ENCODE measurements at regions not wholly inside any gene's neighbourhood (a gene's known extent, or its start where the extent isn't known, plus 50 kb on each side); places are given as distances from the start of the nearest gene placed in this dataset.

GRCh38 chr13:44690376-44690775 is 114.2 kb upstream of the TSC22D1 start:
- H3K4me3 ChIP-seq (replicated peaks in 1 of 2; ENCODE audit: low read depth in 1 of 2, low read length in 2 of 2) = no peak overlapping the region
- H3K9me3 ChIP-seq (ENCODE audit: control insufficient read depth in 1 of 2, insufficient read depth in 1 of 2, low read depth in 1 of 2, low read length in 2 of 2) = no peaks in the 10 kb centered on the region
- intact Hi-C loops (cut with micrococcal nuclease) = no loop called here
- CTCF ChIA-PET = interaction anchor here (0.6 kb wide), 1 partner anchor 207 kb away, joined by 3 read pairs; no protein-coding TSS in a partner anchor
- no peak overlapping the region for H3K27ac ChIP-seq (ENCODE audit: low read depth, low read length)
- H3K4me2 ChIP-seq (ENCODE audit: low read length) = no peak overlapping the region
- no peaks in the 10 kb centered on the region for H4K20me1 ChIP-seq (ENCODE audit: insufficient read depth)
- no peaks in the 10 kb centered on the region for H3K4me1 ChIP-seq (ENCODE audit: control insufficient read depth in 1 of 2, insufficient read depth in 2 of 2, low read length in 2 of 2)
- DNase-seq (ENCODE audit: low read depth, low spot score) = no peak
- H3K9ac ChIP-seq (ENCODE audit: low read length) = no peak overlapping the region
- H3K36me3 ChIP-seq (ENCODE audit: control insufficient read depth in 1 of 2, insufficient read depth in 2 of 2, low read length in 2 of 2) = no peaks in the 10 kb centered on the region
- no peaks in the 10 kb centered on the region for H3K27me3 ChIP-seq (ENCODE audit: insufficient read depth, low read length)
- RAD21 ChIA-PET (ENCODE audit: low non-redundant PET in 1 of 2, low total read pairs in 2 of 2, uncharacterized antibody in 2 of 2, unreplicated experiment in 2 of 2) = no interaction called here
- POLR2A ChIA-PET = interaction anchor here (1.5 kb wide), 1 partner anchor 126 kb away, joined by 4 read pairs; no protein-coding TSS in a partner anchor
- H3K79me2 ChIP-seq (ENCODE audit: insufficient read depth, low read length) = no peaks in the 10 kb centered on the region
- no peaks in the 10 kb centered on the region for H3K9me2 ChIP-seq (ENCODE audit: insufficient read depth)
- no TSS peak for BruUV-seq (replicated peaks)
- TF ChIP-seq CTCF (IDR thresholded peaks at IDR 0.05 in 2 of 3, conservative IDR thresholded peaks at IDR 0.05 in 1 of 3; ENCODE audit: borderline replicate concordance in 1 of 3, insufficient read depth in 1 of 3, low read depth in 2 of 3, low read length in 2 of 3) (no peak), EGR1 (IDR thresholded peaks at IDR 0.05; ENCODE audit: low read depth) (no peak), SIN3A (IDR thresholded peaks at IDR 0.05; ENCODE audit: low read depth) (no peak), SRF (IDR thresholded peaks at IDR 0.05; ENCODE audit: low read depth) (no peak), ATF3 (IDR thresholded peaks at IDR 0.05) (no peak), ELF1 (IDR thresholded peaks at IDR 0.05; ENCODE audit: borderline replicate concordance, low read depth) (no peak), ZFX (IDR thresholded peaks at IDR 0.05) (no peak), TCF7L2 (IDR thresholded peaks at IDR 0.05; ENCODE audit: borderline replicate concordance, extremely low read depth, insufficient read depth, insufficient read length) (no peak), SP1 (IDR thresholded peaks at IDR 0.05; ENCODE audit: low read depth) (no peak)
- ATAC-seq = no peak
- H2AFZ ChIP-seq (ENCODE audit: low read depth, low read length, poor library complexity, severe bottlenecking) = no peak overlapping the region

- no peaks in the 10 kb centered on the region for H3K27me3 ChIP-seq (ENCODE audit: insufficient read depth, low read length)
- no peak overlapping the region for H3K9ac ChIP-seq (ENCODE audit: low read length)
- ATAC-seq = no peak
- intact Hi-C loops (cut with micrococcal nuclease) = no loop called here
- H3K4me1 ChIP-seq (ENCODE audit: control insufficient read depth in 1 of 2, insufficient read depth in 2 of 2, low read length in 2 of 2) = no peaks in the 10 kb centered on the region; a peak in 1 of 4 replicates
- no peak overlapping the region for H2AFZ ChIP-seq (ENCODE audit: low read depth, low read length, poor library complexity, severe bottlenecking)
- H3K36me3 ChIP-seq (ENCODE audit: control insufficient read depth in 1 of 2, insufficient read depth in 2 of 2, low read length in 2 of 2) = no peaks in the 10 kb centered on the region
- BruUV-seq (replicated peaks) = no TSS peak
- H3K9me3 ChIP-seq (ENCODE audit: control insufficient read depth in 1 of 2, insufficient read depth in 1 of 2, low read depth in 1 of 2, low read length in 2 of 2) = no peaks in the 10 kb centered on the region
- CTCF ChIA-PET = no interaction called here
- H3K4me3 ChIP-seq (replicated peaks in 1 of 2; ENCODE audit: low read depth in 1 of 2, low read length in 2 of 2) = no peak overlapping the region
- H3K79me2 ChIP-seq (ENCODE audit: insufficient read depth, low read length) = no peaks in the 10 kb centered on the region
- no peak overlapping the region for H3K4me2 ChIP-seq (ENCODE audit: low read length)
- RAD21 ChIA-PET (ENCODE audit: low non-redundant PET in 1 of 2, low total read pairs in 2 of 2, uncharacterized antibody in 2 of 2, unreplicated experiment in 2 of 2) = no interaction called here
- no peak for DNase-seq (ENCODE audit: low read depth, low spot score)
- POLR2A ChIA-PET = no interaction called here
- TF ChIP-seq RAD21 (IDR thresholded peaks at IDR 0.05; ENCODE audit: low read depth) (no peak), SIN3A (IDR thresholded peaks at IDR 0.05; ENCODE audit: low read depth) (no peak)
- H3K27ac ChIP-seq (ENCODE audit: low read depth, low read length) = no peak overlapping the region
- no peaks in the 10 kb centered on the region for H3K9me2 ChIP-seq (ENCODE audit: insufficient read depth)
- no peaks in the 10 kb centered on the region for H4K20me1 ChIP-seq (ENCODE audit: insufficient read depth)
These were observed 112.5 kb upstream of the TSC22D1 start for GRCh38 chr13:44688652-44689051.

Data from HCT116 (cell line).